ENCODE measurements at regions not wholly inside any gene's neighbourhood (a gene's known extent, or its start where the extent isn't known, plus 50 kb on each side); places are given as distances from the start of the nearest gene placed in this dataset.

- no peak for DNase-seq (ENCODE audit: low spot score)
Observed at GRCh38 chr1:214923278-214923915, 159.1 kb upstream of the KCNK2 start.

GRCh38 chr1:214927796-214928195 is 154.7 kb upstream of the KCNK2 start:
- ATAC-seq (no peak), DNase-seq (ENCODE audit: low spot score) (no peak)

More at GRCh38 chr1:214923278-214923915, 159.1 kb upstream of the KCNK2 start:
- ATAC-seq: no peak

- ATAC-seq (no peak), DNase-seq (ENCODE audit: low spot score) (no peak)
Observed at GRCh38 chr1:214928574-214928973, 154.0 kb upstream of the KCNK2 start.

- DNase-seq (ENCODE audit: low spot score): no peak
- ATAC-seq: no peak
Observed at GRCh38 chr1:214933375-214933774, 149.2 kb upstream of the KCNK2 start.

GRCh38 chr1:214934045-214934444 is 148.5 kb upstream of the KCNK2 start:
- ATAC-seq: no peak
- no peak for DNase-seq (ENCODE audit: low spot score)

GRCh38 chr1:214935258-214935657 is 147.3 kb upstream of the KCNK2 start:
- DNase-seq (ENCODE audit: low spot score) (no peak), ATAC-seq (no peak)

- DNase-seq (ENCODE audit: low spot score) (no peak), ATAC-seq (no peak)
Observed at GRCh38 chr1:214939180-214939579, 143.4 kb upstream of the KCNK2 start.

GRCh38 chr1:214941061-214941460 is 141.5 kb upstream of the KCNK2 start:
- ATAC-seq (no peak), DNase-seq (ENCODE audit: low spot score) (no peak)

GRCh38 chr1:214943054-214943453 is 139.5 kb upstream of the KCNK2 start:
- DNase-seq (ENCODE audit: low spot score) (no peak), ATAC-seq (no peak)

GRCh38 chr1:214946615-214947014 is 135.9 kb upstream of the KCNK2 start:
- no peak for DNase-seq (ENCODE audit: low spot score)
- no peak for ATAC-seq

- DNase-seq (ENCODE audit: low spot score) (no peak), ATAC-seq (no peak)
Observed at GRCh38 chr1:214952648-214953047, 129.9 kb upstream of the KCNK2 start.

- ATAC-seq: no peak
- DNase-seq (ENCODE audit: low spot score): no peak
Observed at GRCh38 chr1:214953901-214954616, 128.5 kb upstream of the KCNK2 start.

GRCh38 chr1:214954617-214954949 is 128.0 kb upstream of the KCNK2 start:
- ATAC-seq (no peak), DNase-seq (ENCODE audit: low spot score) (no peak)

- ATAC-seq: no peak
- no peak for DNase-seq (ENCODE audit: low spot score)
Observed at GRCh38 chr1:214957330-214958137, 125.0 kb upstream of the KCNK2 start.

GRCh38 chr1:214958486-214958885 is 124.1 kb upstream of the KCNK2 start:
- no peak for DNase-seq (ENCODE audit: low spot score)
- ATAC-seq: no peak

GRCh38 chr1:214966346-214966745 is 116.2 kb upstream of the KCNK2 start:
- DNase-seq (ENCODE audit: low spot score) (no peak), ATAC-seq (no peak)

- ATAC-seq: no peak
- DNase-seq (ENCODE audit: low spot score): no peak
Observed at GRCh38 chr1:214967865-214968575, 114.5 kb upstream of the KCNK2 start.

- ATAC-seq: no peak
Observed at GRCh38 chr1:214970016-214970415, 112.5 kb upstream of the KCNK2 start.

GRCh38 chr1:214971071-214971470 is 111.5 kb upstream of the KCNK2 start:
- DNase-seq (ENCODE audit: low spot score) (no peak), ATAC-seq (no peak)

More at GRCh38 chr1:214970016-214970415, 112.5 kb upstream of the KCNK2 start:
- no peak for DNase-seq (ENCODE audit: low spot score)

GRCh38 chr1:214974002-214974401 is 108.5 kb upstream of the KCNK2 start:
- no peak for ATAC-seq

GRCh38 chr1:214976665-214977064 is 105.9 kb upstream of the KCNK2 start:
- ATAC-seq (no peak), DNase-seq (ENCODE audit: low spot score) (no peak)

More at GRCh38 chr1:214974002-214974401, 108.5 kb upstream of the KCNK2 start:
- DNase-seq (ENCODE audit: low spot score): no peak

All from left lobe of liver (tissue), 2 donors.